Testis (tissue), 2 donors: ENCODE measurements at regions not wholly inside any gene's neighbourhood (a gene's known extent, or its start where the extent isn't known, plus 50 kb on each side); places are given as distances from the start of the nearest gene placed in this dataset.

Experiments
- DNase-seq: peaks from one replicate; pipeline ENCODE4 v3.0.0-alpha.2; 2019
- H3K27ac ChIP-seq, 2 donors: fragments of 200-600 bp; sonication (generic); one replicate each; pipeline ENCODE4 v1.5.1; 2019
- H3K27me3 ChIP-seq: fragments of 200-600 bp; sonication (generic); one replicate; pipeline ENCODE4 v1.5.1; 2019
- H3K36me3 ChIP-seq: fragments of 200-600 bp; sonication (generic); one replicate; pipeline ENCODE4 v1.5.1; 2017; ENCODE audit warnings: low read depth; ENCODE audit errors: missing control alignments
- H3K4me1 ChIP-seq: fragments of 200-600 bp; sonication (generic); one replicate; pipeline ENCODE4 v1.5.1; 2019
- H3K4me3 ChIP-seq, 2 donors: fragments of 200-600 bp; sonication (generic); one replicate each; pipeline ENCODE4 v1.5.1; 2017 to 2019
- H3K9me3 ChIP-seq: fragments of 200-600 bp; sonication (generic); one replicate; pipeline ENCODE4 v1.5.1; 2017
- POLR2A ChIP-seq: fragments of 450-650 bp; IDR thresholded peaks from one replicate; pipeline ENCODE4 v1.6.1; 2017; ENCODE audit warnings: antibody characterized with exemption, mild to moderate bottlenecking, moderate library complexity
- WGBS, 2 donors: methylation state at CpG; one replicate each; pipeline ENCODE4 v1.1.5; 2018; 5-methylcytosine and 5-hydroxymethylcytosine counted together
- intact Hi-C: fragments of 100-400 bp; cut with DNase I; formaldehyde crosslinking; loops from one replicate; pipeline ENCODE4 v1.15.1; 2023; ENCODE audit warnings: low total_unique reads
- TF ChIP-seq, protein P1 (sequence below), 3 experiments: fragments of 450-650 bp in 2 of 3; fragments of 200-600 bp in 1 of 3; sonication (generic) in 1 of 3; IDR thresholded peaks; one replicate each; pipeline ENCODE4 v1.5.1; 2016 to 2019; ENCODE audit warnings: antibody characterized with exemption in 3 of 3, mild to moderate bottlenecking in 2 of 3, moderate library complexity in 1 of 3

- DNase-seq = no peak
- Histone ChIP-seq H3K9me3 (no peaks in the 10 kb centered on the region), H3K4me3 (no peak overlapping the region), H3K36me3 (no peaks in the 10 kb centered on the region), H3K27ac (no peak overlapping the region), H3K27me3 (no peaks in the 10 kb centered on the region), H3K4me1 (no peaks in the 10 kb centered on the region)
- TF ChIP-seq POLR2A = no peak
- TF ChIP-seq, protein P1, sequence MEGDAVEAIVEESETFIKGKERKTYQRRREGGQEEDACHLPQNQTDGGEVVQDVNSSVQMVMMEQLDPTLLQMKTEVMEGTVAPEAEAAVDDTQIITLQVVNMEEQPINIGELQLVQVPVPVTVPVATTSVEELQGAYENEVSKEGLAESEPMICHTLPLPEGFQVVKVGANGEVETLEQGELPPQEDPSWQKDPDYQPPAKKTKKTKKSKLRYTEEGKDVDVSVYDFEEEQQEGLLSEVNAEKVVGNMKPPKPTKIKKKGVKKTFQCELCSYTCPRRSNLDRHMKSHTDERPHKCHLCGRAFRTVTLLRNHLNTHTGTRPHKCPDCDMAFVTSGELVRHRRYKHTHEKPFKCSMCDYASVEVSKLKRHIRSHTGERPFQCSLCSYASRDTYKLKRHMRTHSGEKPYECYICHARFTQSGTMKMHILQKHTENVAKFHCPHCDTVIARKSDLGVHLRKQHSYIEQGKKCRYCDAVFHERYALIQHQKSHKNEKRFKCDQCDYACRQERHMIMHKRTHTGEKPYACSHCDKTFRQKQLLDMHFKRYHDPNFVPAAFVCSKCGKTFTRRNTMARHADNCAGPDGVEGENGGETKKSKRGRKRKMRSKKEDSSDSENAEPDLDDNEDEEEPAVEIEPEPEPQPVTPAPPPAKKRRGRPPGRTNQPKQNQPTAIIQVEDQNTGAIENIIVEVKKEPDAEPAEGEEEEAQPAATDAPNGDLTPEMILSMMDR (IDR thresholded peaks at IDR 0.05) = no peak
- whole genome bisulfite sequencing, 2 donors = 85 to 87% methylated on average over 11 to 12 of the region's 12 CpGs
- intact Hi-C loops = no loop called here
Observed at GRCh38 chr10:69736886-69737641, 64.6 kb upstream of the COL13A1 start.

DNA sequence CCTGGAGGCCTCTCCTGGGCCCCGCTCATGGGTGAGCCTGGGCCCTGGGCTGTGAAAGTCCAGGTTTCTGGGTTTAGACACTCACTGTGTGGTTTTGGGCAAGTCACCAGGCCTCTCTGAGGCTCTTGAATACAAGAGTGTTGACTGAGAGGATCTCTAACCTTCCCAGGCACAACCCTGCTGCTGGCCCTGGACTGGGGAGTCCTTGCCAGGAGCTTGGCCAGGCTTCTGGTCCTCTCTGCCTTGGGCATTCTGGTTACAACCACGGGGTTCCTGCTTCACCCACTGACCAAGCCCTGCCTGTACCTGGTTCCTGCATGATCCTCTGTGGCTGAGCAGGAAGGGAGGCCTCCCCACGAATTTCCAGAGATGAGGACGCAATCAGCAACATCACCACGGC, 63.6 kb upstream of the COL13A1 start:
- DNase-seq = no peak
- Histone ChIP-seq H3K27ac (no peak overlapping the region), H3K9me3 (no peaks in the 10 kb centered on the region), H3K36me3 (no peaks in the 10 kb centered on the region), H3K4me3 (no peak overlapping the region), H3K4me1 (no peaks in the 10 kb centered on the region), H3K27me3 (no peaks in the 10 kb centered on the region)
- WGBS, 2 donors = 80 to 94% methylated on average over 1 to 5 of the region's 5 CpGs
- intact Hi-C loops = no loop called here
- TF ChIP-seq, protein P1 (IDR thresholded peaks at IDR 0.05) = no peak
- TF ChIP-seq POLR2A = no peak

DNA sequence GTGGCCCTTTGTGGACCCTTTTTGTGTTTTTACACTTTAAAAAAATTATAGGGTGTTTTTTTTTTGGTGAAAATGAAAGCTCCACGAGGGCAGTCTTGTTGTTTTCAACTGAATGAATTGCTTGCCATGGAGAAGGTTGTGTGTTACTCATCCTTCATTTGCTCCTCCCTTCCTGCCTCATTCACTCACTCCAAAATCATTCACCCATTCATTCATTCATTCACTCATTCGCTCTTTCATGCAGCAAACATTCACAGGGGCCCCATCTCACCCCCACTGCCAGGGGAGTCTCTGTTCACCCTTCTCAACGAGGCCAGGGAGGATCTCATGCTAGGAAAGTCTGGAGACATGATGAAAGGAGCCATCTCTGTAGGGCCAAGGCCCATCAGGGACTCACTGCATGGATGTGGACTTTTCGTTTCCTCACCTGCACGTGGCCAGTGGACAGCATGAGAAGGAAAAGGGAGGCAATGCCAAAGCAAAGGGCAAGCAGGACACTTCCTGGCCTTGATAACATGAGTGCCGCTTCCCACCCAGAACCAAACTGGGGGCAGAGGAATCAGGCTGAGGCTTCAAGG, 62.8 kb upstream of the COL13A1 start:
- Histone ChIP-seq H3K36me3 (no peaks in the 10 kb centered on the region), H3K9me3 (no peaks in the 10 kb centered on the region), H3K27ac (no peak overlapping the region), H3K27me3 (no peaks in the 10 kb centered on the region), H3K4me1 (no peaks in the 10 kb centered on the region), H3K4me3 (no peak overlapping the region)
- 80 to 93% methylated on average over 6 of the region's 6 CpGs for WGBS, 2 donors
- no peak for DNase-seq
- TF ChIP-seq, protein P1 (IDR thresholded peaks at IDR 0.05) = no peak
- no peak for TF ChIP-seq POLR2A
- intact Hi-C loops = no loop called here

DNA sequence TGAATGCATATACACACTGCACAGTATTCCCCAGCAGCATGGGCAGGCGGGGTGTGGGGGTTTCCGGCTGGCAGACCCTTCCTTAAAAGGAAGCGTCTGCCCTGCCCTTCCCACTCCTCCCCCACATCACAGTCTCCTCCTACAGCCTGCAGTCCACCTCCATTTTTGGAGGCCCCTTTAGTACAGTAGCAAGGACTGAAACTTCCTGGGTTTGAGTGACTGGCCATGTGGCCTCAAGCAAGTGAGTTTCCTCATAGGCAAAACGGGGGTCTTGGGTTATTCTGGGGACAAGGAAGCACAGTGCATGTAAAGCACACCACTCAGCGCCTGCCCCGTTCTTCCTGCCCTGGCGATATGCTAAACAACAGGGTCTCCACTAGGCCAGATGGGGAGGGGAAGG, 62.1 kb upstream of the COL13A1 start:
- no peaks in the 10 kb centered on the region for H3K36me3 ChIP-seq
- H3K9me3 ChIP-seq = no peaks in the 10 kb centered on the region
- 79 to 88% methylated on average over 7 of the region's 7 CpGs for WGBS, 2 donors
- H3K4me3 ChIP-seq = no peak overlapping the region
- TF ChIP-seq, protein P1 (IDR thresholded peaks at IDR 0.05) = no peak
- no peak for TF ChIP-seq POLR2A
- H3K4me1 ChIP-seq = no peaks in the 10 kb centered on the region
- H3K27ac ChIP-seq = no peak overlapping the region
- intact Hi-C loops = no loop called here
- DNase-seq = no peak
- no peaks in the 10 kb centered on the region for H3K27me3 ChIP-seq

DNA sequence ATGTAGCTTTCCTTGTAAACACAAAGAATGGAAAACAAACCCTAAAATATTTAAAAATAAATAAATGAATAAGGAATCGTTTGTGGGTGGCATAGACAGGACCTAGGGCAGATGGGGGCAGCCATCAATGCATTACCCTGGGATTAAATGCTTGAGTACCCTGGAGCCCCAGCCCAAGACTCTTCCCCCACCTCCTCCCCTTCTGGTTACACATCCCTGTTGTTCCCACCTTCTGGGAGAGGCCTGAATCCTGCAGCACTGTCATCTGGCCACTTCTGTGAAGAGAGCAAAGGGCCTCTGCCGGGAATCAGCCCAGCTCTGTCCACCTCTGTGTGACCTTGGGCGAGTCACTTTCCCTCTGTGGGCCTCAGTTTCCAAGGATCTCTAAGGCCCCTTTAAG, 61.6 kb upstream of the COL13A1 start:
- Histone ChIP-seq H3K27ac (no peak overlapping the region), H3K4me3 (no peak overlapping the region), H3K27me3 (no peaks in the 10 kb centered on the region), H3K4me1 (no peaks in the 10 kb centered on the region), H3K36me3 (no peaks in the 10 kb centered on the region), H3K9me3 (no peaks in the 10 kb centered on the region)
- intact Hi-C loops = no loop called here
- 77 to 81% methylated on average over 3 of the region's 3 CpGs for WGBS, 2 donors
- TF ChIP-seq POLR2A = no peak
- TF ChIP-seq, protein P1 (IDR thresholded peaks at IDR 0.05) = no peak
- no peak for DNase-seq
